NCI-H524 (cell line): ENCODE measurements at regions not wholly inside any gene's neighbourhood (a gene's known extent, or its start where the extent isn't known, plus 50 kb on each side); places are given as distances from the start of the nearest gene placed in this dataset.

Experiments used
- DNase-seq, 2 experiments: peaks; one replicate each; lab custom pipeline; 2025; lab: John Stamatoyannopoulos, UW

DNA sequence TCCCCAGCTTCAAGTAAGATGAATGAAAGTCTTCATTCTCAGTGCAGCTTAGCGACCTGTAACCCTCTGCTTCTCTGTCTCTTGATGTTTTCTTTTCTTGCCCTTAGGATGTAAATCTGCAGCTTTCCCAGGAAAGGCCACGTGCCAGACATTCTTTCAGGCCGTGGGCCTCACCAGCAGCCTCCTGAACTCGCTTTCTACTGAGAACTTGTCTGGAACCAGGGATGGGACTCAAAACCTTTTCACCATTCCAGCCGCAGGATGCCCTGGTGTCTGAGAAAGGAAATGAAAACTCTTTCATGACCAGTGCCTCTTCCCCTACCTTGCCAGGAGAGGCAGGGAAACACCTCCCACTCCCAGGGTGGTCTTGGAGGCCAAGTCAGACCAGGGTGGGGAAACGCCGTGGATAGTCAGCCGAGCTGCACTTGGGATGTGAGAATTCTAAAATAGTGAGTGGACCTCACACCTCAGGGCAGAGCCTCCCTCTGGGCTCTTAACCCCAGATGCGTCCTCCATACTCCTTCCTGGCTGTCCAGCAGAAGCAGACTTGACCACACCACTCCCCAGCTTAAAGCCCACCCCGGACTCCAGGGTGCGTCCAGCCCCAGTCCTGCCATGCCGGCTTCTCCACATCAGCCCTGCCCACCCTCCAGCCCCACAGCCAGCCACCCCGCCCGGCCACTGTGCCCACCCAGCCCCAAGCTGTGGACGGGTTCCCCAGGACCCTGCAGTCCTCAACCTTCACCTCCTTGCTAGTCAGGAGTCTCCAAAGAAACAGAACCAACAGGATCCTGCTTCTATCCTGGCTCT lies 115.5 kb downstream of the TWIST2 start:
- DNase-seq: no peak

DNA sequence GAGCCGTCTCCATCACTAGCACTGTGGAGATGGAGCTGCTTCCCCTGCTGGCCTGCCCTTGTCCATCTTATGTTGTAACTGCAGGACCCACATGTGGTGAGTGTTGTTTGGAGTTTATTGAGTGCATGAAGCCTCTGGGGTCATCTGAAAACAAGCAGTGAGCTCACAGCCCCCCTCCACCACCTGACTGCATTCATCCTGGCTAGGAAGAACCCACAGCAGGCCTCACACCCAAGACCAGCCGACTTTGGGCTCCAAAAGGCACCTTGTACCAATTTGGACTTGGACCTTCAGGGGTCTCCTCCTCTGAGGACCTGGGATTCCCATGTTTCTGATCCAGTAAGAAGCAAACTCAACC lies 116.1 kb downstream of the TWIST2 start:
- no peak for DNase-seq

GRCh38 chr2:238964544-238965067 lies 116.7 kb downstream of the TWIST2 start:
- DNase-seq: no peak

DNA sequence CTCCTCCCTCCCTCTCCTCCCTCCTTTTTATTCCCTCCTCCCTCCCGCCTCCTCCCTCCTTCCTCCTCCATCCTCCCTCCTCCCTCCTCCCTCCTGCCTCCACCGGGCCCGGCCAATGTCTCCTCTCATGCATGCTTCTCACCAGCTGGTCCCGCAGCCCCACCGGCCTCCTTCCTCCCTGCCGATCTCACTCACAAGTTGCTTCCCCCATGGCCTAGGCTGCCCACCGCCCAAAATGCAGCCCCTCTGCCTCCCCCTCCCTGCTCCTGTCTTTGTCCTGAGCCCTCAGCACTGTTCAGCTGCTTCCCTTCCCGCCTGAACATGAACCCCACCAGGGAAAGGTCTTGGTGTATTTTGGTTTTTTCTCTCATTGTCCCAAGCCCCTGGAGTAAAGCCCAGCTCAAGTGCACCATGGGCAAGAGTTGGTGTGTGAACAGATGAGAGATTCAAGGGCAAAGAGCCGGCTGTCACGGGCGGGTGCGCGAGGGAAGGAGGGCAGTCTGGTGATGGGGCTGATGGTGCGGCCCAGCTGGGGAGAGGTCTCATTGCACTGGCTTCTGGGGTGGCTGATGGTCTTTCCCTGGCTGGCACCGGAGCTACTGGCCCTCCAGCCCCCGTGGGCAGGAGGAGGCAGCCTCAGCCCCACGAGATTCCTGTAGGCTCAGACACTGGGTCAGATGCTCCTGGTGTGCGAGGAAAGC lies 117.6 kb downstream of the TWIST2 start:
- DNase-seq: peak in 1 of 2 experiments; percentile 13

- no peak for DNase-seq
Observed at GRCh38 chr2:238966072-238966937, 118.4 kb downstream of the TWIST2 start.

DNA sequence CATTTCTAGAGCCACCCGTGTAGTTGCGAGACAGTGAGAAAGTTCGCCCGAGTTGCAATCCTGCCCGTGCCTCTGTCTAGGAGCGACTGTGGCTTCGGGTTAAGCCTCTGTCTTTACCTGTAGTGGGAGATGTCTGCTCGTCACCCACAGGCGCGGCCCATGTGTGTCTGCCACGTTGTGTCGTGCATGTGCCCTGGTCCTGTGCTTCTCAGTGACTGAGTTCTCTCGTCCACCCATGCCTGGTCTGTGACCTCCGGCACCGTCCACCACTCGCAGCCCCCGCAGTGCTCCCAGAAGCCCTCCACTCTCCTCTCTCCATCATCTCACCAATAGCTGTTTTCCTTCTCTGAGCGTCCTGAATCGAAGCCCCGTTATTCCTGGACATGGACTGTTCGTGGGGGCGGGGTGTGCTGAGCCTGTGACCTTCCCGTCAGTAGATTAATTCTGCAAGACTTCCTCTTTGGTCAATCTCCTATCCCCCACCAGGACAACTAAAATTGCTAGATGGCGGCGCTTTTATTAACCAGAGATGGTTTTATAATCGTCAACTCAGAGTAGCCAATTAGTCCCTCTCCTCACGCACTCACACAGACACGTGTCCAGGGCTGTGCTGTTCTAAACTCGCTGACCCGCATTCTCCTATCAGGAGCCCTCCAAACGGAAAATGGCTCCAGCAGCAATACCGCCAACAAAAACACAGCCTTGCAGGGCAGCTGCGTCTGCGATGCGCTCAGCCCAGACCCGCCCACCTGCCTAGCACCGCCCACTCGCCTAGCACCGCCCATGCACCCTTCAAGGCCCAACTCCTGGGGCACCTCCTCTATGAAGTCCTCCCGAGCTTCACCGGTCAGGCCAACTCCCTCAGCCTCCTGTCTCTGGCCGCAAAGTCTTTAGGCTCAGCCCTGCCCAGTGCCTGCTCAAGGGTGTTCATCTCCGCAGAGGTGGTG lies 119.4 kb downstream of the TWIST2 start:
- DNase-seq: no peak

DNA sequence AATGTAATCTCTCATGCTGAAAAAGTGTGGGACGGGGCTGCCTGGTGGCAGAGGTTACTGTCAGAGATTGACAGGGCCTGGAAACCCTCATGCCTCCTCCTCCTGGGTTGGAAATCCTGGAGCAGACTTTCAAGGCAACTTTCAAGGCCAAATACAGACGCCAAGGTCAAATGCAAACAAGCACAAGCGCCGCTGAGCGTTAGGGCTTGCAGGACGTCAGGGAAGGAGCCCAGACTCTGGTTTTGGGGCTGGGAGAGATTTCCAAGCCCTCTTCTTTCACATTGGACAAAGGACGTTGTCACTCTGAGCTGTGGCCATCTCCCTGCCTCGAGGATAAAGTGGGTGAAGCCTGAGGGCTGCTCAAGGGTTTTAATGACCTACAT lies 120.1 kb downstream of the TWIST2 start:
- no peak for DNase-seq

GRCh38 chr2:238968616-238969384 lies 120.9 kb downstream of the TWIST2 start:
- DNase-seq: no peak

- no peak for DNase-seq
Observed at GRCh38 chr2:238969857-238970256, 122.0 kb downstream of the TWIST2 start.

DNA sequence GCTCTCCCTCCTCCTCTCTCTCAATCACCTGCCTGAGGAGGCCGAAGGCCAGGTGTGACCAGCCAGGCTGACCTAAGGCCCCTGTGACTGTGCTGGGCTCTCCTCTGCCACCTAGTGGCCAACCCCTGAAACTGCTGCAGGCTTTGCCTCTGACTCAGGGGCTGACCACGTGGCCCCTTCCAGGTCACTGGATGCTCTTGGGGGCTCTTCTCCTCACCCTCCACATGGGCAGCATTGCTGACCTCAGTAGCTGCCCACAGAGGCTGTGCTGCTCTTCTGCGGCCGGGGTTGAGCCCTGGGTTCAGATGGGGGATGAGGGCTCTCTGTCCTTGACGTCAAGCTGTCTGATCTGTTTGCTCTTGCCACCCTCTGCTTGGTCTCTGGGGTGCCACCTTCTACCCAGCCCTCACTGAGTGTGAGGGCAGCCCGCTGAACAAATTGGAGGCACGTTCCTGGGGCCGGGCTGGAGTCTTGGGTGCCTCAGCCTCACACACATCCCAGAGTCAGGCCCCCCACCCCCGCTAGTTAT lies 122.7 kb downstream of the TWIST2 start:
- DNase-seq: peak in 1 of 2 experiments; percentile 26

- DNase-seq: peak in 1 of 2 experiments; percentile 22
Observed at GRCh38 chr2:238971318-238972145, 123.6 kb downstream of the TWIST2 start.

GRCh38 chr2:238972146-238972445 lies 124.2 kb downstream of the TWIST2 start:
- no peak for DNase-seq

DNA sequence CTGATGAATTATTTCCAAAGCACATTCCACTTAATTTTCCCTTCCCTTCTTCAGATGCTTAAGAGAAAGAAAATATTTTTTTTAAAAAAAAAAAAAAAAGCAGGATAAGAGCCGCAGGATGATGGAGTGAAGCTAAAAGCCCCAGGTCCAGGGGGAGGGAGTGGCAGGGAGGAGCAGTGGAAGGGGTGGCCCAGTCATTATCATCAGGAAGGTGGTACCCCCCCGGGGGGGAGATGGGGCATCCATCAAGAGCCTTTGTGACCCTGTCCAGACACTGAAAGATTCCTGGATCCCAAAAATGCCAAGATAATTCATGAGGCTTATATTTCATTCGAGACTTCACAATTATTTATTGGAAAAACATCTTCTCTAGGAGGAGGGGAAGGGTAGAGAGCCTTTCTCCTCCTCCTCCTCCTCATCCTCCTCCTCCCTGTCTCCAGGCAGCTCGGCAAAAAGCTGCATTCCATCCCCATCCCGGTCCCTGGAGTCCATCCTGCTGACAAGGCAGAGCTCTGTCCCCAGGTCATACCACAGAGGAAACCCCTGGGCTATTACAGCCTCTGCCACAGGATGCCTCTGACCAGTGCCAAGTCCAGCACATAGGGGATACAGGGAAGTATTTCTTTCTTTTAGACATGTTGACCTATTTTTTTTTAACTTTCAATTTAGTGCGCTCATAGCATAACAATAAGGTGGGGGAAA lies 125.3 kb downstream of the TWIST2 start:
- no peak for DNase-seq

DNA sequence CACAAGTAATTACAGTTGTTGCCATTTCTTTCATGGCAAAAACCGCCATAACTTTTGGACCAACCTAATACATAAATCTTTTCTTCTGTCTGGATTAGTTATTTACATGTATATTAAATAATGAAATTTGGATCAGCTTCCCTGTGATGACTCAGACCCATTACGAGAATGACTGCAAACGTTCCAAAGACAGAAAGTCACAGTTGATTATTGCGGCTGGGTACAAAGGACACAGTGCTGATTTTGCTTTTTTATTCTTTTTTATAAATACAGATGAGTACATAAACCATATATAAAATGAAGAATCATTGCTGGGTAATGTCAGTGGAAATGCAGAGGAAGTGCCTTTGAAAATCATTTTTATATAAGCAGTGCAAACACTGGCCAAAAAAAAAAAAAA lies 126.2 kb downstream of the TWIST2 start:
- DNase-seq: no peak

GRCh38 chr2:238974501-238975166 lies 126.7 kb downstream of the TWIST2 start:
- DNase-seq: no peak

- DNase-seq: no peak
Observed at GRCh38 chr2:238975408-238975807, 127.5 kb downstream of the TWIST2 start.

DNA sequence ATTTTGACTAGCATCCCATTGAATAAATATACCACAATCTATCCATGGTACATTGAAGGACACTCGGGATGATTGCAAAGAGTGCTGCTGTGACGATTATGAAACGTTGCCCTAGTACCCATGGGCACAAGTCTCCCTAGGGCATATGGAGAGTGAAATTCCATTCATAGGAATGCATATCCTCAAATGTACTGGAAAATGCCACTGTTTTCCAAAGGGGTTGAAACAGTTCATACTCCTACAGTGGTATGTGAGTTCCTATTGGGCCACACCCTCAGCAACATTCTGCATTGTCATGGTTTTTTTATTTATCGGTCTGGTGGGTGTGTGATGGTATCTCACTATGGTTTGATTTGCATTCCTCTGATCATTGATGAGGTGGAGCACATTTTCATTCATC lies 130.6 kb downstream of the TWIST2 start:
- DNase-seq: no peak

DNA sequence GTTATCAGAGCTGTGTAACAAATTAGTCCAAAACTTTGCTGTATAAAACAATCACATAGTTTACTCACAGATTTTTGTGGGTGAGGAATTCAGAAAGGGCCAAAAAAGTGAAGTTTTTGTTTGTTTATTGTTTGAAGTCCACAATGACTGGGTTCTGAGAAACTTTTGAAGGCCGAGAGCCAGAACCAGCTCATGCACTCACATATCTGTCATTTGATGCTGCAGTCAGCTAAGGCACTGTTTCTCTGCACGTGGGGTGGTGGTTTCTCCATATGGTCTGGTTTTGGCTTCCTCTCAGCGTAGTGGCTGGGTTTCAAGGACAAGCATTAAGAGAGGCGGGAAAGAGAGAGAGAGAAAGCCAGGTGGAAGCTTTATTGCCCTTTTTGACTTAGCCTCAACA lies 131.8 kb downstream of the TWIST2 start:
- no peak for DNase-seq
